ENCODE measurements at regions not wholly inside any gene's neighbourhood (a gene's known extent, or its start where the extent isn't known, plus 50 kb on each side); places are given as distances from the start of the nearest gene placed in this dataset. TPM values are rescaled to one million over a fixed set of nuclear protein-coding genes. Genes with fewer than 3 reads are reported as not detected.

DNA sequence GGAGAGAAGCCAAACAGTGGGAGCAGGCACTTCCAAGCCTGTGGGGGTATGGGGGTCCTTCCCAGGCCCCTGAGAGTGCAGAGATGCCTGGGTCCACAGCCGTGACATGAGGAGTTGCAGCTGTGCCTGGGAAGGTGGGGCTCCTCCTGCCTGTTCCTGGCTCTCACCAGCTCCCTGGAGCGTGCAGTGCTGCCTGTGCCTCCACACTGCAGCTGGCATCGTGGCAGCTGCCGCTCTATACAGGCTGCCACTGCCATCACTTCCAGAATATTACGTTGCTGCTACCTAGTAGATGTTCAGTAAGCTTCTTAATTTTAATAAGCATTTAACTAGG, 223.7 kb downstream of the KCNC2 start:
- no peak overlapping the region for H3K23ac ChIP-seq (ENCODE audit: low read length in 2 of 2)
- WGBS = 65% methylated on average over 3 of the region's 5 CpGs
- H2BK15ac ChIP-seq (ENCODE audit: low read depth, poor library complexity, severe bottlenecking) = no peak overlapping the region
- no peak overlapping the region for H3K4ac ChIP-seq (ENCODE audit: low read depth in 1 of 2, low read length in 2 of 2)
- H3K4me2 ChIP-seq (ENCODE audit: low read length, poor library complexity, severe bottlenecking) = no peak overlapping the region
- no peaks in the 10 kb centered on the region for H3K4me1 ChIP-seq (ENCODE audit: control insufficient read depth, insufficient read depth, low read depth, low read length)
- DNase-seq = no peak
- H3K14ac ChIP-seq (ENCODE audit: low read length in 2 of 2) = no peak overlapping the region
- no peak overlapping the region for H4K91ac ChIP-seq (ENCODE audit: low read length)
- H3K9ac ChIP-seq (ENCODE audit: low read length) = no peak overlapping the region
- no peak overlapping the region for H4K8ac ChIP-seq (ENCODE audit: low read length)
- no peak overlapping the region for H3K27ac ChIP-seq (ENCODE audit: low read length, poor library complexity, severe bottlenecking)
- no peaks in the 10 kb centered on the region for H3K27me3 ChIP-seq (ENCODE audit: control insufficient read depth in 1 of 2, insufficient read depth in 1 of 2, low read length in 2 of 2)
- H3K36me3 ChIP-seq (ENCODE audit: control insufficient read depth in 1 of 2, insufficient read depth in 2 of 2, low read depth in 1 of 2, low read length in 2 of 2) = no peaks in the 10 kb centered on the region
- no peak overlapping the region for H2BK120ac ChIP-seq (ENCODE audit: low read depth, low read length)
- H3K9me3 ChIP-seq (ENCODE audit: control insufficient read depth, low read length) = no peaks in the 10 kb centered on the region
- no peak overlapping the region for H2AK5ac ChIP-seq (ENCODE audit: low read length, severe bottlenecking)
- no peak overlapping the region for H2BK5ac ChIP-seq (ENCODE audit: low read depth, low read length, poor library complexity, severe bottlenecking)
- H2AFZ ChIP-seq (ENCODE audit: low read depth, low read length) = no peak overlapping the region
- H3K4me3 ChIP-seq (ENCODE audit: insufficient read depth in 1 of 2, low read depth in 1 of 2, low read length in 2 of 2) = no peak overlapping the region
- no peaks in the 10 kb centered on the region for H3K79me1 ChIP-seq (replicated peaks; ENCODE audit: low read length, poor library complexity, severe bottlenecking)
- no peak overlapping the region for H3K18ac ChIP-seq (ENCODE audit: low read depth in 1 of 2, low read length in 2 of 2)
- H2BK12ac ChIP-seq (ENCODE audit: low read length in 2 of 2) = no peak overlapping the region

DNA sequence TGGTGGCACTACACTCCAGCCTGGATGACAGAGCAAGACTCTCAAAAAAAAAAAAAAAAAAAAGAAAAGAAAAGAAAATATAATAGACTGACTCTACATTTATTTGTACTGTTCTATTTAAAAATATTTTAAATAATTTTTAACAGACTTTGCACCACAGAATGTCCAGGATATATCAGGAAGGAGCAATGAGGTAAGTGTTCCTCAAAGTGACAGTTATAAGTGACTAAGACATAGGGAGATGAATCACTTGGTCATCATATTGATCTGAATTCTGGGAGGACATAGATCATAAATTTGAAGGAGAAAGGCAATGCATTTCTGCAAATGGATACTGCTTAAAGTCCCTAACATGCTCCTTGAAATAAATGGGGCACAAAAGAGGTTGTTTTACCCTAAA, 221.5 kb downstream of the KCNC2 start:
- Histone ChIP-seq H3K4me2 (ENCODE audit: low read length, poor library complexity, severe bottlenecking) (no peak overlapping the region), H3K27me3 (ENCODE audit: control insufficient read depth in 1 of 2, insufficient read depth in 1 of 2, low read length in 2 of 2) (no peaks in the 10 kb centered on the region), H3K4me3 (ENCODE audit: insufficient read depth in 1 of 2, low read depth in 1 of 2, low read length in 2 of 2) (no peak overlapping the region), H3K36me3 (ENCODE audit: control insufficient read depth in 1 of 2, insufficient read depth in 2 of 2, low read depth in 1 of 2, low read length in 2 of 2) (no peaks in the 10 kb centered on the region), H4K91ac (ENCODE audit: low read length) (no peak overlapping the region), H2AK5ac (ENCODE audit: low read length, severe bottlenecking) (no peak overlapping the region), H3K14ac (ENCODE audit: low read length in 2 of 2) (no peak overlapping the region), H3K4me1 (ENCODE audit: control insufficient read depth, insufficient read depth, low read depth, low read length) (no peaks in the 10 kb centered on the region), H3K4ac (ENCODE audit: low read depth in 1 of 2, low read length in 2 of 2) (no peak overlapping the region), H3K9ac (ENCODE audit: low read length) (no peak overlapping the region), H3K23ac (ENCODE audit: low read length in 2 of 2) (no peak overlapping the region), H2BK5ac (ENCODE audit: low read depth, low read length, poor library complexity, severe bottlenecking) (no peak overlapping the region), H3K18ac (ENCODE audit: low read depth in 1 of 2, low read length in 2 of 2) (no peak overlapping the region), H3K9me3 (ENCODE audit: control insufficient read depth, low read length) (no peaks in the 10 kb centered on the region), H2BK15ac (ENCODE audit: low read depth, poor library complexity, severe bottlenecking) (no peak overlapping the region), H3K27ac (ENCODE audit: low read length, poor library complexity, severe bottlenecking) (no peak overlapping the region), H4K8ac (ENCODE audit: low read length) (no peak overlapping the region), H3K79me1 (replicated peaks; ENCODE audit: low read length, poor library complexity, severe bottlenecking) (no peaks in the 10 kb centered on the region), H2BK120ac (ENCODE audit: low read depth, low read length) (no peak overlapping the region), H2BK12ac (ENCODE audit: low read length in 2 of 2) (no peak overlapping the region), H2AFZ (ENCODE audit: low read depth, low read length) (no peak overlapping the region)
- DNase-seq = no peak

Small RNA genes in the stretch of these regions (small RNA-seq; reads per million reads assigned to genes)
- gene AC123904.2 (ENCODE audit: low read depth) = not detected
